Endometrial microvascular endothelial cells (primary cell): ENCODE measurements at regions not wholly inside any gene's neighbourhood (a gene's known extent, or its start where the extent isn't known, plus 50 kb on each side); places are given as distances from the start of the nearest gene placed in this dataset.

Experiments used
- in situ Hi-C: cut with HindIII; loops from 2 replicates; pipeline ENCODE4 v1.10.0; 2017; ENCODE audit warnings: low sequenced_read_pairs, low pct_unique_long_range_greater_than_20kb; ENCODE audit errors: inconsistent ontology term

GRCh38 chr9:108591121-108591520, 264.7 kb downstream of the ACTL7B start:
- in situ Hi-C loops = no loop called here

- in situ Hi-C loops = no loop called here
Measured at GRCh38 chr9:108588246-108588645, 267.5 kb downstream of the ACTL7B start.

- in situ Hi-C loops = no loop called here
Measured at GRCh38 chr9:108586471-108587139, 269.2 kb downstream of the ACTL7B start.

- in situ Hi-C loops = no loop called here
Measured at GRCh38 chr9:108584860-108585259, 270.9 kb downstream of the ACTL7B start.

GRCh38 chr9:108582726-108583125, 273.1 kb downstream of the ACTL7B start:
- in situ Hi-C loops = no loop called here

- in situ Hi-C loops = no loop called here
Measured at GRCh38 chr9:108579757-108580439, 275.9 kb downstream of the ACTL7B start.

GRCh38 chr9:108575276-108575675, 280.5 kb downstream of the ACTL7B start:
- in situ Hi-C loops = no loop called here

- in situ Hi-C loops = no loop called here
Measured at GRCh38 chr9:108569624-108570023, 286.2 kb downstream of the ACTL7B start.

GRCh38 chr9:108568093-108568492, 287.7 kb downstream of the ACTL7B start:
- in situ Hi-C loops = no loop called here

- in situ Hi-C loops = no loop called here
Measured at GRCh38 chr9:108567571-108567970, 288.2 kb downstream of the ACTL7B start.

- in situ Hi-C loops = no loop called here
Measured at GRCh38 chr9:108565651-108566378, 290.0 kb downstream of the ACTL7B start.

GRCh38 chr9:108562176-108562575, 293.6 kb downstream of the ACTL7B start:
- in situ Hi-C loops = no loop called here

- in situ Hi-C loops = no loop called here
Measured at GRCh38 chr9:108559432-108559831, 296.4 kb downstream of the ACTL7B start.

- in situ Hi-C loops = no loop called here
Measured at GRCh38 chr9:108554831-108555230, 301.0 kb downstream of the ACTL7B start.

- in situ Hi-C loops = no loop called here
Measured at GRCh38 chr9:108553111-108553635, 302.6 kb downstream of the ACTL7B start.

- in situ Hi-C loops = no loop called here
Measured at GRCh38 chr9:108552459-108553040, 303.2 kb downstream of the ACTL7B start.

- in situ Hi-C loops = no loop called here
Measured at GRCh38 chr9:108551030-108551841, 304.6 kb downstream of the ACTL7B start.

- in situ Hi-C loops = no loop called here
Measured at GRCh38 chr9:108550106-108550505, 305.7 kb downstream of the ACTL7B start.

GRCh38 chr9:108549184-108549583, 306.6 kb downstream of the ACTL7B start:
- in situ Hi-C loops = no loop called here
